ENCODE measurements at regions not wholly inside any gene's neighbourhood (a gene's known extent, or its start where the extent isn't known, plus 50 kb on each side); places are given as distances from the start of the nearest gene placed in this dataset.

DNA sequence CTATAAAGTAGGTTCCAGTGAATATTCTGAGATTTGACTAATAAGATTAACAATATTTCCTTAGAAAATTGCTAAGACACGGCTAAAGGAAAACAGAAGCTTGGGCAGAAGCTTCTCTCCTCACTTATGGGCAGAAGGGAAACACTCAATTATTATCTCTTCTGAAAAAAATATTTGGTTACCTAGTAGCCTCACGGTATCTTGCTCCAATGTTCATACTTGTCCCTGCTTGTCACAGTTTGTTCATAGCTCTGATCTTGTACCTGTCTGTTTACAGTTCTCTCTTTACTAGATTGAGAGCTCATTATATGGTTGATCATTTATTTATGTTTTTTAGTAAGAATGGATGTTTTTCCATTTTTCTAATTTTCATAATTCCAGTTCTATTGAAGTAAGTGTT lies 458.0 kb upstream of the ATP2B1 start:
- H3K4me3 Mint-ChIP-seq (ENCODE audit: low read depth, unreplicated experiment) = no peak overlapping the region
- no TSS peak for BruUV-seq (replicated peaks)
- CTCF ChIA-PET = no interaction called here

DNA sequence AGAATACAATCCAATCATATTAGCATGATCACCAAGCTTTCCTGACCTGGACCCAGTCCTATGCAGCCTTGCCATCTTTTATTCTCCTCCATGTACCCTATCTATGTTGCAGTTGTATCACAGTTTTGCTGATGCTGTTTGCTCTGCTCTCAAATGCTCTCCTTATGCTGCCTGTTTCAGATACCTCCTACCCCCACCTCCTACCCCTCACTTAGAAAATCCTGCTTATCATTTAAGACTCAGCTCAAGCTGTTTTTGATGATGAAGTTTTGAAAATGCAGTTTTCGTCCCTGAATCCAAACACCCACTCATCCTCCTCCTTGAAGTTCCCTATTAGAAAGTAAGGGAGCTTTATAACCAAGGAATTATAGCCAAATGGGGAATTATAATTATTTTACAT lies 457.4 kb upstream of the ATP2B1 start:
- no peaks in the 10 kb centered on the region for H3K27me3 Mint-ChIP-seq (ENCODE audit: unreplicated experiment)
- no TSS peak for BruUV-seq (replicated peaks)
- no peaks in the 10 kb centered on the region for H3K4me1 Mint-ChIP-seq (ENCODE audit: low read depth, unreplicated experiment)
- intact Hi-C loops (cut with micrococcal nuclease; ENCODE audit: unreplicated experiment) = no loop called here
- no peak overlapping the region for H3K27ac Mint-ChIP-seq (ENCODE audit: unreplicated experiment)
- no peak for DNase-seq
- H3K4me3 Mint-ChIP-seq (ENCODE audit: low read depth, unreplicated experiment) = no peak overlapping the region
- CTCF ChIA-PET = no interaction called here
- H3K9me3 Mint-ChIP-seq (ENCODE audit: low read depth, unreplicated experiment) = peaks cover 7% of the 10 kb centered on the region
- TF ChIP-seq, protein P1, sequence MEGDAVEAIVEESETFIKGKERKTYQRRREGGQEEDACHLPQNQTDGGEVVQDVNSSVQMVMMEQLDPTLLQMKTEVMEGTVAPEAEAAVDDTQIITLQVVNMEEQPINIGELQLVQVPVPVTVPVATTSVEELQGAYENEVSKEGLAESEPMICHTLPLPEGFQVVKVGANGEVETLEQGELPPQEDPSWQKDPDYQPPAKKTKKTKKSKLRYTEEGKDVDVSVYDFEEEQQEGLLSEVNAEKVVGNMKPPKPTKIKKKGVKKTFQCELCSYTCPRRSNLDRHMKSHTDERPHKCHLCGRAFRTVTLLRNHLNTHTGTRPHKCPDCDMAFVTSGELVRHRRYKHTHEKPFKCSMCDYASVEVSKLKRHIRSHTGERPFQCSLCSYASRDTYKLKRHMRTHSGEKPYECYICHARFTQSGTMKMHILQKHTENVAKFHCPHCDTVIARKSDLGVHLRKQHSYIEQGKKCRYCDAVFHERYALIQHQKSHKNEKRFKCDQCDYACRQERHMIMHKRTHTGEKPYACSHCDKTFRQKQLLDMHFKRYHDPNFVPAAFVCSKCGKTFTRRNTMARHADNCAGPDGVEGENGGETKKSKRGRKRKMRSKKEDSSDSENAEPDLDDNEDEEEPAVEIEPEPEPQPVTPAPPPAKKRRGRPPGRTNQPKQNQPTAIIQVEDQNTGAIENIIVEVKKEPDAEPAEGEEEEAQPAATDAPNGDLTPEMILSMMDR (IDR thresholded peaks at IDR 0.05; ENCODE audit: unreplicated experiment) = no peak
- H3K36me3 Mint-ChIP-seq (ENCODE audit: insufficient read depth, unreplicated experiment) = no peaks in the 10 kb centered on the region

More for the DNA sequence above, 458.0 kb upstream of the ATP2B1 start:
- peaks cover 7% of the 10 kb centered on the region for H3K9me3 Mint-ChIP-seq (ENCODE audit: low read depth, unreplicated experiment)
- no peaks in the 10 kb centered on the region for H3K27me3 Mint-ChIP-seq (ENCODE audit: unreplicated experiment)
- no peaks in the 10 kb centered on the region for H3K4me1 Mint-ChIP-seq (ENCODE audit: low read depth, unreplicated experiment)
- DNase-seq = no peak
- intact Hi-C loops (cut with micrococcal nuclease; ENCODE audit: unreplicated experiment) = no loop called here
- no peak overlapping the region for H3K27ac Mint-ChIP-seq (ENCODE audit: unreplicated experiment)
- H3K36me3 Mint-ChIP-seq (ENCODE audit: insufficient read depth, unreplicated experiment) = no peaks in the 10 kb centered on the region
- TF ChIP-seq, protein P1 (IDR thresholded peaks at IDR 0.05; ENCODE audit: unreplicated experiment) = no peak

DNA sequence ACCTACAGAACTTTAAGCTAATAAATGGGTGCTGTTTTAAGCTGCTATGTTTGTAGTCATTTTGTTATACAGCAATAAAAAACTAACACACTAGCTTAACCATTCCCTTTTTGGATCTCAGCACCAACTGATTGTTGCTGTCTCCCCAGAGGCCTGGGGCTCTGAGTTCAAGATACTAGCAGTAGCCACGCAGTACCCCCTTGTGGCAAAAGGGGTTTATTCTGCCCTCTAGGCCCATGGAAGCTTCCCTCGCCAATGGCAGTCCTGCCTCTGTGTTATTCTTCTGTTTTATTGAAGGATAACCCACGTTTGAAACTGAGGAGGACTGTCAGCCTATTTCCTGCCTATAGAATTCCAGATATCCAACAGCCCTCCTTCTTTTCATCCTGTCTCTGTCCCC lies 455.3 kb upstream of the ATP2B1 start:
- Mint-ChIP-seq H3K9me3 (ENCODE audit: low read depth, unreplicated experiment) (peaks cover 4% of the 10 kb centered on the region), H3K36me3 (ENCODE audit: insufficient read depth, unreplicated experiment) (no peaks in the 10 kb centered on the region), H3K4me1 (ENCODE audit: low read depth, unreplicated experiment) (no peaks in the 10 kb centered on the region), H3K27ac (ENCODE audit: unreplicated experiment) (no peak overlapping the region), H3K27me3 (ENCODE audit: unreplicated experiment) (no peaks in the 10 kb centered on the region), H3K4me3 (ENCODE audit: low read depth, unreplicated experiment) (no peak overlapping the region)
- no peak for DNase-seq
- intact Hi-C loops (cut with micrococcal nuclease; ENCODE audit: unreplicated experiment) = no loop called here
- CTCF ChIA-PET = interaction anchor here (1.0 kb wide), 1 partner anchor 16 kb away, joined by 4 read pairs; no protein-coding TSS in a partner anchor
- TF ChIP-seq, protein P1 (IDR thresholded peaks at IDR 0.05; ENCODE audit: unreplicated experiment) = no peak
- BruUV-seq (replicated peaks) = no TSS peak

DNA sequence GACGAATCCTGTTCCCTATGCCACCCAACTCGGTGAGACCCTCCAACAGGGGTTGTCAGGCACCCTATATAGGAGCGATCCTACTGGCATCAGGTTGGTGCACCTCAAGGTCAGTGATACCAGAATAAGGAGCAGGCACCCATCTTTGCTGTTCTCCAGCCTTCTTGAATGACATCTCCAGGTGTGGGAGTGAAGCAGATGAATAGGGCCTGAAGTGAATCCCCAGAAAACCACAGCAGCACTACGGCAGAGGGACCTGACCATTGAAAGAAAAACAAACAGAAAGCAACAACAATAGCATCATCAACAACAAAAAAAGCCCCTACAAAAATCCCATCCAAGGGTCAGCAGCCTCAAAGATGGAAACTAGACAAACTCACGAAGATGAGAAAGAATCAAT lies 445.2 kb upstream of the ATP2B1 start:
- no peak for DNase-seq
- CTCF ChIA-PET = no interaction called here
- BruUV-seq (replicated peaks) = no TSS peak
- no peaks in the 10 kb centered on the region for H3K4me1 Mint-ChIP-seq (ENCODE audit: low read depth, unreplicated experiment)
- TF ChIP-seq, protein P1 (IDR thresholded peaks at IDR 0.05; ENCODE audit: unreplicated experiment) = no peak
- H3K9me3 Mint-ChIP-seq (ENCODE audit: low read depth, unreplicated experiment) = peaks cover 4% of the 10 kb centered on the region
- H3K27me3 Mint-ChIP-seq (ENCODE audit: unreplicated experiment) = no peaks in the 10 kb centered on the region
- no peak overlapping the region for H3K27ac Mint-ChIP-seq (ENCODE audit: unreplicated experiment)
- intact Hi-C loops (cut with micrococcal nuclease; ENCODE audit: unreplicated experiment) = no loop called here
- no peak overlapping the region for H3K4me3 Mint-ChIP-seq (ENCODE audit: low read depth, unreplicated experiment)
- H3K36me3 Mint-ChIP-seq (ENCODE audit: insufficient read depth, unreplicated experiment) = no peaks in the 10 kb centered on the region
